ENCODE measurements at regions not wholly inside any gene's neighbourhood (a gene's known extent, or its start where the extent isn't known, plus 50 kb on each side); places are given as distances from the start of the nearest gene placed in this dataset.

DNA sequence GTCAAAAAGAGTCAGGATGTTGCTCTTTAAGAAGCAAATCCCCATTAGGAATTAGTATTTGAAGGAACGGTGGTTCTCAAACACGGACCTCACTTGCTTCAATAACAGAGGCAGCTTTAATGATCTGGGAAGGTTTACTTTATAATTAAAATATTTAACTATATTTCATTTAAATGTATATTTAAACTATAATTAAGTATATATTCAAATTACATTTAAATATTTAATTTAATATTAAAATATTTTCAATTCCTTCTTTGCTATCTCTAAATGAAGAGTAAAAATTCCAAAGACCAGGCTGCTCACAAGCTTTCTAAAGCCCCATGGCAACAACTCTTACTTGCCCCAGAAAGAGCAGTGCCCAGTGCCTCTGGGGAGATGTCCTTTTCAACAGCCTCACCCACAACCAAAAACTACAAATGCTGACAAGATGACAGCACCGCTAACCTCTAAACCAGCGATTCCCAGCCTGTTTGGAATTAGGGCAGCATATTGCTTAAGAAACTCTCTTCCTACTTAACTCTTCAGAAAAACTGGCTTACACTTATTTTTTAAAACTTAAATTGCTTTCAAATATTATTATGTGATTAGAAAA lies 62.9 kb upstream of the POU3F3 start:
- WGBS, 4 donors, result 63 to 71% (median 66%) methylated on average over 4 of the region's 4 CpGs
- TF ChIP-seq POLR2A (IDR thresholded peaks at IDR 0.05), result no peak
- TF ChIP-seq, protein P1, sequence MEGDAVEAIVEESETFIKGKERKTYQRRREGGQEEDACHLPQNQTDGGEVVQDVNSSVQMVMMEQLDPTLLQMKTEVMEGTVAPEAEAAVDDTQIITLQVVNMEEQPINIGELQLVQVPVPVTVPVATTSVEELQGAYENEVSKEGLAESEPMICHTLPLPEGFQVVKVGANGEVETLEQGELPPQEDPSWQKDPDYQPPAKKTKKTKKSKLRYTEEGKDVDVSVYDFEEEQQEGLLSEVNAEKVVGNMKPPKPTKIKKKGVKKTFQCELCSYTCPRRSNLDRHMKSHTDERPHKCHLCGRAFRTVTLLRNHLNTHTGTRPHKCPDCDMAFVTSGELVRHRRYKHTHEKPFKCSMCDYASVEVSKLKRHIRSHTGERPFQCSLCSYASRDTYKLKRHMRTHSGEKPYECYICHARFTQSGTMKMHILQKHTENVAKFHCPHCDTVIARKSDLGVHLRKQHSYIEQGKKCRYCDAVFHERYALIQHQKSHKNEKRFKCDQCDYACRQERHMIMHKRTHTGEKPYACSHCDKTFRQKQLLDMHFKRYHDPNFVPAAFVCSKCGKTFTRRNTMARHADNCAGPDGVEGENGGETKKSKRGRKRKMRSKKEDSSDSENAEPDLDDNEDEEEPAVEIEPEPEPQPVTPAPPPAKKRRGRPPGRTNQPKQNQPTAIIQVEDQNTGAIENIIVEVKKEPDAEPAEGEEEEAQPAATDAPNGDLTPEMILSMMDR (IDR thresholded peaks at IDR 0.05), result no peak
- Histone ChIP-seq H3K9me3 (no peaks in the 10 kb centered on the region), H3K36me3 (no peaks in the 10 kb centered on the region), H3K27me3 (peaks cover 0 to 27% (median 3%) of the 10 kb centered on the region in 9 donors), H3K4me1 (peaks cover 0 to 4% (median 0%) of the 10 kb centered on the region in 12 donors), H3K4me3 (no peak overlapping the region), H3K27ac (no peak overlapping the region)
- ATAC-seq, result no peak
- intact Hi-C loops (cut with DNase I), result no loop called here
- DNase-seq, result no peak

DNA sequence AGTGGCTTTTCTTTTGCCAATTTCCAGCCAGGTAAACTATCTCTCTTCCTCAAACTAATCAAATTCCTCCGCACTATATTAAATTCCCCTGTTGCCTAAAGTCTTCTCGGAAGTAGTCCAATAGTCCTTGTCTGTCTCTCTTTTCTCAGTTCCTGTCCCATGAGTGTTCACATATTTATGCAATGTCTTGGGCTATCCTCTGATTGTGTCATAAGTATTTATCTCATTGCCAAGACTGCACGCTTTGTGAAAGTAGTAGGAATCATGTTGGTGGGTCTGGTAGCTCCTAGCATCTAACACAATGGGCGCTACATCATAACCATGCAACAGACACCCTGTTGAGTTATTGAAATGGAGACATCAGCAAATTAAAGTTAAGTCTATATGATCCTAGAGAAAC lies 59.9 kb upstream of the POU3F3 start:
- TF ChIP-seq, protein P1 (IDR thresholded peaks at IDR 0.05), result no peak
- TF ChIP-seq POLR2A (IDR thresholded peaks at IDR 0.05), result no peak
- H3K27ac ChIP-seq, result no peak overlapping the region
- H3K4me3 ChIP-seq, result no peak overlapping the region
- ATAC-seq (no peak), DNase-seq (no peak)
- 81 to 89% (median 84%) methylated on average over 4 of the region's 4 CpGs for WGBS, 4 donors
- no peaks in the 10 kb centered on the region for H3K9me3 ChIP-seq
- no peaks in the 10 kb centered on the region for H3K36me3 ChIP-seq
- intact Hi-C loops (cut with DNase I), result no loop called here
- H3K27me3 ChIP-seq, result peaks cover 0 to 27% (median under 1%) of the 10 kb centered on the region in 9 donors
- peaks cover 0 to 4% (median 0%) of the 10 kb centered on the region in 12 donors for H3K4me1 ChIP-seq

DNA sequence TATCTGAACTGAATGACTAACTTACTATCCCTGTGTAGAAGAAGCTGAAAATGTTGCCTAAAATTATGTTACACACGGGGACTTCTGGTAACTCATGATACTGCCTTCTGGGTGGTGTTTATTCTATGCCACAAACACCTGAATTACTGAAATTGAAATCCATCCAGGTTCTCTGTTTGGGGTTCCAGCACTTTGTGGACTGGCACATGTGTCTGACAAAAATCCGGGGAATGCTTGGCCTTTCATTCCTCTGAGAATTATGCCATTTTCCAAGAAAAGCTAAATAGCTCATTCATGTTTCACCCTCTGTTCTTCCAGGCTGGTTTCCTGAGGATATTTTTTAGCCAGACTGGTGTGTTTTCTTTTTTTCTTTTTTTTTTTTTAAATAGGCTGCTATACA lies 59.5 kb upstream of the POU3F3 start:
- no peak for DNase-seq
- Histone ChIP-seq H3K4me3 (no peak overlapping the region), H3K27me3 (peaks cover 0 to 27% (median 0%) of the 10 kb centered on the region in 9 donors), H3K36me3 (no peaks in the 10 kb centered on the region), H3K27ac (no peak overlapping the region), H3K4me1 (peaks cover 0 to 4% (median 0%) of the 10 kb centered on the region in 12 donors), H3K9me3 (no peaks in the 10 kb centered on the region)
- no peak for ATAC-seq
- WGBS, 4 donors, result 75 to 82% (median 77%) methylated on average over 2 of the region's 2 CpGs
- no peak for TF ChIP-seq POLR2A (IDR thresholded peaks at IDR 0.05)
- TF ChIP-seq, protein P1 (IDR thresholded peaks at IDR 0.05), result no peak
- intact Hi-C loops (cut with DNase I), result no loop called here
